Mesendoderm (in vitro differentiated cells): ENCODE measurements at regions not wholly inside any gene's neighbourhood (a gene's known extent, or its start where the extent isn't known, plus 50 kb on each side); places are given as distances from the start of the nearest gene placed in this dataset.

Experiments used
- DNase-seq: peaks from one replicate; pipeline ENCODE4 v3.0.0; 2013
- H2AK5ac ChIP-seq: 2 replicates; pipeline ENCODE4 v1.6.1; 2013; ENCODE audit warnings: low read length, inconsistent platforms
- H2BK120ac ChIP-seq: 2 replicates; pipeline ENCODE4 v1.6.1; 2013; ENCODE audit warnings: low read depth, mild to moderate bottlenecking, low read length, moderate library complexity, mixed read lengths
- H2BK15ac ChIP-seq: replicated peaks from 2 replicates; pipeline ENCODE4 v1.6.1; 2013; ENCODE audit warnings: low read depth, mild to moderate bottlenecking, moderate library complexity
- H2BK5ac ChIP-seq: 2 replicates; pipeline ENCODE4 v1.6.1; 2013; ENCODE audit warnings: low read length, inconsistent platforms
- H3K18ac ChIP-seq: 2 replicates; pipeline ENCODE4 v1.6.1; 2013; ENCODE audit warnings: mild to moderate bottlenecking, low read length, mixed read lengths
- H3K23ac ChIP-seq: one replicate; pipeline ENCODE4 v1.6.1; 2013; ENCODE audit warnings: low read length
- H3K27ac ChIP-seq: 2 replicates; pipeline ENCODE4 v1.5.1; 2013; ENCODE audit warnings: low read depth, mild to moderate bottlenecking, inconsistent platforms, low read length, moderate library complexity
- H3K27me3 ChIP-seq: 2 replicates; pipeline ENCODE4 v1.6.1; 2013; ENCODE audit warnings: low read length, control low read depth, mild to moderate bottlenecking, inconsistent platforms; ENCODE audit not compliant: insufficient read depth, poor library complexity
- H3K36me3 ChIP-seq: 2 replicates; pipeline ENCODE4 v1.6.1; 2013; ENCODE audit warnings: low read length, inconsistent platforms; ENCODE audit not compliant: control insufficient read depth, insufficient read depth
- H3K4ac ChIP-seq: one replicate; pipeline ENCODE4 v1.6.1; 2013; ENCODE audit warnings: low read depth, mild to moderate bottlenecking, low read length, moderate library complexity
- H3K4me1 ChIP-seq: 2 replicates; pipeline ENCODE4 v1.6.1; 2013; ENCODE audit warnings: low read depth, low read length, inconsistent platforms; ENCODE audit not compliant: control insufficient read depth
- H3K4me2 ChIP-seq: 2 replicates; pipeline ENCODE4 v1.6.1; 2013; ENCODE audit warnings: low read length
- H3K4me3 ChIP-seq: 2 replicates; pipeline ENCODE4 v1.5.1; 2013; ENCODE audit warnings: mild to moderate bottlenecking, low read length
- H3K56ac ChIP-seq: one replicate; pipeline ENCODE4 v1.6.1; 2013; ENCODE audit warnings: low read length
- H3K79me1 ChIP-seq: 2 replicates; pipeline ENCODE4 v1.6.1; 2013; ENCODE audit warnings: low read length, inconsistent platforms
- H3K79me2 ChIP-seq: 2 replicates; pipeline ENCODE4 v1.6.1; 2013; ENCODE audit warnings: mild to moderate bottlenecking, low read length; ENCODE audit not compliant: control insufficient read depth, insufficient read depth
- H3K9ac ChIP-seq: 2 replicates; pipeline ENCODE4 v1.6.1; 2013; ENCODE audit warnings: low read length, inconsistent platforms
- H4K5ac ChIP-seq: one replicate; pipeline ENCODE4 v1.6.1; 2013; ENCODE audit warnings: low read length
- H4K8ac ChIP-seq: one replicate; pipeline ENCODE4 v1.6.1; 2013; ENCODE audit warnings: low read depth, mild to moderate bottlenecking, control low read depth, low read length, moderate library complexity
- WGBS: extraction: QIAGEN DNeasy Blood & Tissue Kit; methylation state at CpG from one replicate; pipeline ENCODE4 v1.1.7; 2013; ENCODE audit warnings: low lambda C conversion rate, missing lambda C conversion rate; ENCODE audit not compliant: insufficient coverage; ENCODE audit errors: extremely low coverage; 5-methylcytosine and 5-hydroxymethylcytosine counted together

GRCh38 chr6:167682546-167683027 is 144.1 kb upstream of the AFDN start:
- Histone ChIP-seq H4K5ac (no peak overlapping the region), H2AK5ac (no peak overlapping the region), H3K36me3 (no peaks in the 10 kb centered on the region), H3K56ac (no peak overlapping the region), H3K4me3 (no peak overlapping the region), H3K18ac (no peak overlapping the region), H3K27me3 (peaks cover 4% of the 10 kb centered on the region), H2BK5ac (no peak overlapping the region), H3K4me1 (peaks cover 13% of the 10 kb centered on the region), H3K4me2 (no peak overlapping the region), H3K23ac (no peak overlapping the region), H3K79me1 (no peaks in the 10 kb centered on the region), H3K79me2 (no peaks in the 10 kb centered on the region), H2BK15ac (no peak overlapping the region), H2BK120ac (no peak overlapping the region), H4K8ac (no peak overlapping the region), H3K4ac (no peak overlapping the region), H3K9ac (no peak overlapping the region), H3K27ac (no peak overlapping the region)
- no CpG with 5 or more reads among the region's 5 CpGs for whole genome bisulfite sequencing
- no peak for DNase-seq

GRCh38 chr6:167683028-167683862 is 143.5 kb upstream of the AFDN start:
- no peak overlapping the region for H3K4ac ChIP-seq

GRCh38 chr6:167684276-167685104 is 142.2 kb upstream of the AFDN start:
- Histone ChIP-seq H3K36me3 (no peaks in the 10 kb centered on the region), H3K79me1 (no peaks in the 10 kb centered on the region), H3K18ac (no peak overlapping the region), H3K27ac (no peak overlapping the region), H3K9ac (no peak overlapping the region), H4K8ac (no peak overlapping the region), H3K4me1 (peaks cover 11% of the 10 kb centered on the region), H3K79me2 (no peaks in the 10 kb centered on the region), H2BK5ac (no peak overlapping the region), H4K5ac (no peak overlapping the region), H2BK120ac (no peak overlapping the region), H3K4me2 (no peak overlapping the region), H3K23ac (no peak overlapping the region), H3K4me3 (no peak overlapping the region), H3K4ac (no peak overlapping the region), H2BK15ac (no peak overlapping the region), H2AK5ac (no peak overlapping the region), H3K27me3 (peaks cover 4% of the 10 kb centered on the region), H3K56ac (peak overlapping the region; percentile 5)
- WGBS: no CpG with 5 or more reads among the region's 14 CpGs
- no peak for DNase-seq

More at GRCh38 chr6:167683028-167683862, 143.5 kb upstream of the AFDN start:
- H2AK5ac ChIP-seq: peak overlapping the region; percentile 44
- no peak overlapping the region for H4K5ac ChIP-seq
- peaks cover 12% of the 10 kb centered on the region for H3K4me1 ChIP-seq
- no peak overlapping the region for H2BK15ac ChIP-seq
- H3K36me3 ChIP-seq: no peaks in the 10 kb centered on the region
- DNase-seq: no peak
- no peak overlapping the region for H3K27ac ChIP-seq
- no peak overlapping the region for H2BK120ac ChIP-seq
- no peak overlapping the region for H3K56ac ChIP-seq
- no CpG with 5 or more reads among the region's 19 CpGs for WGBS
- H3K79me1 ChIP-seq: no peaks in the 10 kb centered on the region
- no peak overlapping the region for H3K18ac ChIP-seq
- H3K4me3 ChIP-seq: no peak overlapping the region
- H2BK5ac ChIP-seq: no peak overlapping the region
- H3K23ac ChIP-seq: no peak overlapping the region
- H3K79me2 ChIP-seq: no peaks in the 10 kb centered on the region
- no peak overlapping the region for H3K9ac ChIP-seq
- no peak overlapping the region for H3K4me2 ChIP-seq
- H4K8ac ChIP-seq: no peak overlapping the region
- peaks cover 4% of the 10 kb centered on the region for H3K27me3 ChIP-seq

- Histone ChIP-seq H3K56ac (no peak overlapping the region), H2AK5ac (no peak overlapping the region), H3K36me3 (no peaks in the 10 kb centered on the region)
These were observed 141.1 kb upstream of the AFDN start for GRCh38 chr6:167685654-167686053.

GRCh38 chr6:167686204-167686893 is 140.4 kb upstream of the AFDN start:
- H3K4ac ChIP-seq: no peak overlapping the region
- DNase-seq: no peak
- H2BK15ac ChIP-seq: no peak overlapping the region
- no peak overlapping the region for H3K18ac ChIP-seq
- H3K9ac ChIP-seq: no peak overlapping the region
- no peaks in the 10 kb centered on the region for H3K79me2 ChIP-seq
- H3K4me1 ChIP-seq: peaks cover 14% of the 10 kb centered on the region
- no peak overlapping the region for H4K8ac ChIP-seq
- H3K56ac ChIP-seq: no peak overlapping the region
- no peak overlapping the region for H2BK5ac ChIP-seq
- no peak overlapping the region for H2BK120ac ChIP-seq
- H3K4me3 ChIP-seq: no peak overlapping the region
- H3K23ac ChIP-seq: no peak overlapping the region
- H2AK5ac ChIP-seq: no peak overlapping the region
- H3K27me3 ChIP-seq: no peaks in the 10 kb centered on the region
- H4K5ac ChIP-seq: no peak overlapping the region
- no peaks in the 10 kb centered on the region for H3K79me1 ChIP-seq
- no peak overlapping the region for H3K27ac ChIP-seq
- no CpG with 5 or more reads among the region's 7 CpGs for WGBS
- no peak overlapping the region for H3K4me2 ChIP-seq
- no peaks in the 10 kb centered on the region for H3K36me3 ChIP-seq

More at GRCh38 chr6:167685654-167686053, 141.1 kb upstream of the AFDN start:
- Histone ChIP-seq H2BK5ac (no peak overlapping the region), H2BK120ac (no peak overlapping the region), H2BK15ac (no peak overlapping the region), H4K8ac (no peak overlapping the region), H3K79me1 (no peaks in the 10 kb centered on the region), H3K9ac (no peak overlapping the region), H3K27me3 (no peaks in the 10 kb centered on the region), H3K4me2 (no peak overlapping the region), H3K27ac (no peak overlapping the region), H4K5ac (no peak overlapping the region), H3K4me3 (no peak overlapping the region), H3K4me1 (peaks cover 11% of the 10 kb centered on the region), H3K23ac (no peak overlapping the region), H3K18ac (no peak overlapping the region), H3K79me2 (no peaks in the 10 kb centered on the region), H3K4ac (no peak overlapping the region)
- no CpG with 5 or more reads among the region's 10 CpGs for WGBS
- DNase-seq: no peak
